ENCODE measurements at regions not wholly inside any gene's neighbourhood (a gene's known extent, or its start where the extent isn't known, plus 50 kb on each side); places are given as distances from the start of the nearest gene placed in this dataset.

- TF ChIP-seq, protein P1, sequence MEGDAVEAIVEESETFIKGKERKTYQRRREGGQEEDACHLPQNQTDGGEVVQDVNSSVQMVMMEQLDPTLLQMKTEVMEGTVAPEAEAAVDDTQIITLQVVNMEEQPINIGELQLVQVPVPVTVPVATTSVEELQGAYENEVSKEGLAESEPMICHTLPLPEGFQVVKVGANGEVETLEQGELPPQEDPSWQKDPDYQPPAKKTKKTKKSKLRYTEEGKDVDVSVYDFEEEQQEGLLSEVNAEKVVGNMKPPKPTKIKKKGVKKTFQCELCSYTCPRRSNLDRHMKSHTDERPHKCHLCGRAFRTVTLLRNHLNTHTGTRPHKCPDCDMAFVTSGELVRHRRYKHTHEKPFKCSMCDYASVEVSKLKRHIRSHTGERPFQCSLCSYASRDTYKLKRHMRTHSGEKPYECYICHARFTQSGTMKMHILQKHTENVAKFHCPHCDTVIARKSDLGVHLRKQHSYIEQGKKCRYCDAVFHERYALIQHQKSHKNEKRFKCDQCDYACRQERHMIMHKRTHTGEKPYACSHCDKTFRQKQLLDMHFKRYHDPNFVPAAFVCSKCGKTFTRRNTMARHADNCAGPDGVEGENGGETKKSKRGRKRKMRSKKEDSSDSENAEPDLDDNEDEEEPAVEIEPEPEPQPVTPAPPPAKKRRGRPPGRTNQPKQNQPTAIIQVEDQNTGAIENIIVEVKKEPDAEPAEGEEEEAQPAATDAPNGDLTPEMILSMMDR (IDR thresholded peaks at IDR 0.05): no peak
- no peak for TF ChIP-seq ZFX (IDR thresholded peaks at IDR 0.05; ENCODE audit: borderline replicate concordance)
Observed at GRCh38 chr5:90336752-90337151, 72.8 kb downstream of the CETN3 start.
